OCI-LY3 (cell line): ENCODE measurements at regions not wholly inside any gene's neighbourhood (a gene's known extent, or its start where the extent isn't known, plus 50 kb on each side); places are given as distances from the start of the nearest gene placed in this dataset.

ENCODE experiments used
- EZH2phosphoT487 ChIP-seq: fragments of 200-600 bp; shearing (Covaris generic); IDR thresholded peaks from 2 replicates; pipeline ENCODE4 v1.6.1; 2018; ENCODE audit warnings: antibody characterized with exemption, mixed run types, low read depth
- TF ChIP-seq, protein P1 (sequence below): fragments of 200-600, 300-600 bp; sonication (generic); IDR thresholded peaks from 2 replicates; pipeline ENCODE4 v1.5.1; 2014; ENCODE audit warnings: antibody characterized with exemption, low read length, low read depth

DNA sequence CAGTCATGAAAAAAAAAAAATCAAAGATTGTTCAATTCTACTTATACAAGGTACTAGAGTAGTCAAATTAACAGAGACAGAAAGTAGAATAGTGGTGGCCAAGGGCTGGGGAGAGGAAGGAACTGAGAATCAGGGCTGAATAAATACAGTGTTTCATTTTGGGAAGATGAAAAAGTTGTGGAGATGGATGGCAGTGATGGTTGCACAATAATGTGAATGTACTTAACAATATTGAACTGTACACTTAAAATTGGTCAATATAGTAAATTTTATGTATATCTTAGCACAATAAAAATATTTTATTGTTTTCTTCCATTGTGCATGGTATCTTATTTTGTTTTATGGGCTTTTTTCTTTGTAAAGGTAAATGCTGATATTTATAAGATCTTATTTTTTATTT lies 262.2 kb upstream of the AGTR1 start:
- TF ChIP-seq, protein P1, sequence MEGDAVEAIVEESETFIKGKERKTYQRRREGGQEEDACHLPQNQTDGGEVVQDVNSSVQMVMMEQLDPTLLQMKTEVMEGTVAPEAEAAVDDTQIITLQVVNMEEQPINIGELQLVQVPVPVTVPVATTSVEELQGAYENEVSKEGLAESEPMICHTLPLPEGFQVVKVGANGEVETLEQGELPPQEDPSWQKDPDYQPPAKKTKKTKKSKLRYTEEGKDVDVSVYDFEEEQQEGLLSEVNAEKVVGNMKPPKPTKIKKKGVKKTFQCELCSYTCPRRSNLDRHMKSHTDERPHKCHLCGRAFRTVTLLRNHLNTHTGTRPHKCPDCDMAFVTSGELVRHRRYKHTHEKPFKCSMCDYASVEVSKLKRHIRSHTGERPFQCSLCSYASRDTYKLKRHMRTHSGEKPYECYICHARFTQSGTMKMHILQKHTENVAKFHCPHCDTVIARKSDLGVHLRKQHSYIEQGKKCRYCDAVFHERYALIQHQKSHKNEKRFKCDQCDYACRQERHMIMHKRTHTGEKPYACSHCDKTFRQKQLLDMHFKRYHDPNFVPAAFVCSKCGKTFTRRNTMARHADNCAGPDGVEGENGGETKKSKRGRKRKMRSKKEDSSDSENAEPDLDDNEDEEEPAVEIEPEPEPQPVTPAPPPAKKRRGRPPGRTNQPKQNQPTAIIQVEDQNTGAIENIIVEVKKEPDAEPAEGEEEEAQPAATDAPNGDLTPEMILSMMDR = no peak
- no peak for TF ChIP-seq EZH2phosphoT487
